Thyroid gland (tissue), 4 donors: ENCODE measurements at regions not wholly inside any gene's neighbourhood (a gene's known extent, or its start where the extent isn't known, plus 50 kb on each side); places are given as distances from the start of the nearest gene placed in this dataset.

ENCODE experiments used
- POLR2A ChIP-seq, 2 donors: fragments of 450-650 bp; IDR thresholded peaks; one replicate each; pipeline ENCODE4 v1.6.1; 2017; ENCODE audit warnings: antibody characterized with exemption in 2 of 2, mild to moderate bottlenecking in 2 of 2, moderate library complexity in 1 of 2
- TF ChIP-seq, protein P1 (sequence below), 6 experiments: fragments of 200-600 bp in 3 of 6; fragments of 450-650 bp in 3 of 6; sonication (generic) in 3 of 6; IDR thresholded peaks; one replicate each; pipeline ENCODE4 v1.5.1; 2016 to 2019; ENCODE audit warnings: antibody characterized with exemption in 6 of 6, mild to moderate bottlenecking in 2 of 6, inconsistent platforms in 1 of 6, moderate library complexity in 1 of 6

DNA sequence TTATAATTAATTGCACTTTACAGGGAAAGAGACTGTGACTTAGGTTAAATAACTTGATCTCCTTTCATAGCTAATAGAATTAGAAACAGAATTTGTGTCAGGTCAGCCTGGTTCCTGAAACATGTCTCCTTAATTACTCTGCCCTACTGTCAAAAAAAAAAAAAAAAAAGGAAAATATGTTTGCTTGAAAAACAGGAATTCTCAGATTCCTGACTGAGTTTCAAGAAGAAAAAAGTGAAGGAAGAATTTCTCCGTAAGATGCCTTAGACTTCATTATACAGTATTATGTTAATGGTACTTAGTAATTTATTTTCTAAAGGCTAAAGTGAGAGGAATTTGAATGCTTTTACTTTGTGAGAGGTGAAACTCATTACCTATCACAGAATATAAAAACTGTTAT is 118.4 kb upstream of the REG3G start:
- TF ChIP-seq, protein P1, sequence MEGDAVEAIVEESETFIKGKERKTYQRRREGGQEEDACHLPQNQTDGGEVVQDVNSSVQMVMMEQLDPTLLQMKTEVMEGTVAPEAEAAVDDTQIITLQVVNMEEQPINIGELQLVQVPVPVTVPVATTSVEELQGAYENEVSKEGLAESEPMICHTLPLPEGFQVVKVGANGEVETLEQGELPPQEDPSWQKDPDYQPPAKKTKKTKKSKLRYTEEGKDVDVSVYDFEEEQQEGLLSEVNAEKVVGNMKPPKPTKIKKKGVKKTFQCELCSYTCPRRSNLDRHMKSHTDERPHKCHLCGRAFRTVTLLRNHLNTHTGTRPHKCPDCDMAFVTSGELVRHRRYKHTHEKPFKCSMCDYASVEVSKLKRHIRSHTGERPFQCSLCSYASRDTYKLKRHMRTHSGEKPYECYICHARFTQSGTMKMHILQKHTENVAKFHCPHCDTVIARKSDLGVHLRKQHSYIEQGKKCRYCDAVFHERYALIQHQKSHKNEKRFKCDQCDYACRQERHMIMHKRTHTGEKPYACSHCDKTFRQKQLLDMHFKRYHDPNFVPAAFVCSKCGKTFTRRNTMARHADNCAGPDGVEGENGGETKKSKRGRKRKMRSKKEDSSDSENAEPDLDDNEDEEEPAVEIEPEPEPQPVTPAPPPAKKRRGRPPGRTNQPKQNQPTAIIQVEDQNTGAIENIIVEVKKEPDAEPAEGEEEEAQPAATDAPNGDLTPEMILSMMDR (IDR thresholded peaks at IDR 0.05) = no peak
- no peak for TF ChIP-seq POLR2A (IDR thresholded peaks at IDR 0.05)
